IPS DF 4.7 (cell line): ENCODE measurements at regions not wholly inside any gene's neighbourhood (a gene's known extent, or its start where the extent isn't known, plus 50 kb on each side); places are given as distances from the start of the nearest gene placed in this dataset.

Experiments used
- DNase-seq: peaks from one replicate; pipeline ENCODE4 v3.0.0-alpha.2; 2013; ENCODE audit warnings: low spot score; ENCODE audit errors: extremely low read depth

DNA sequence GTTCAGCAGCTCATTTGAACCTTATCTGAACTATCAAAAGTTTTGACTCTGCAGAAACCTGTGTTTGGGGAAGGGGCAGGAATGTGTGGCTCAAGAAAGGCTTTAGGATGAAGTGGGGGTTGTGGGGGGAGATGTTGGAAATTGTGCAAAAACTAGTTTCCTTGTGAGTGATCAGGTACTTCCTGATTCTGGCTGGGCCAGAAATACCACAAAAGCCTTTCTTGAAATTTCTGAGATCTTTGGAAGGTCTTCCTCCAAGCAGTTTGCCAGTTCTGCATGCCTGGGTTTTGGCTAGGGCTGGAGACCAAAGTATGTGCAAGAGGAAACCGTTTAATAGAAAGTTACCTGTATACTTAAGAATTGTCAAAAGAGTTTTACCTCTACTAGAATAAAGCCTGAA is 116.6 kb downstream of the BMP2 start:
- no peak for DNase-seq

DNA sequence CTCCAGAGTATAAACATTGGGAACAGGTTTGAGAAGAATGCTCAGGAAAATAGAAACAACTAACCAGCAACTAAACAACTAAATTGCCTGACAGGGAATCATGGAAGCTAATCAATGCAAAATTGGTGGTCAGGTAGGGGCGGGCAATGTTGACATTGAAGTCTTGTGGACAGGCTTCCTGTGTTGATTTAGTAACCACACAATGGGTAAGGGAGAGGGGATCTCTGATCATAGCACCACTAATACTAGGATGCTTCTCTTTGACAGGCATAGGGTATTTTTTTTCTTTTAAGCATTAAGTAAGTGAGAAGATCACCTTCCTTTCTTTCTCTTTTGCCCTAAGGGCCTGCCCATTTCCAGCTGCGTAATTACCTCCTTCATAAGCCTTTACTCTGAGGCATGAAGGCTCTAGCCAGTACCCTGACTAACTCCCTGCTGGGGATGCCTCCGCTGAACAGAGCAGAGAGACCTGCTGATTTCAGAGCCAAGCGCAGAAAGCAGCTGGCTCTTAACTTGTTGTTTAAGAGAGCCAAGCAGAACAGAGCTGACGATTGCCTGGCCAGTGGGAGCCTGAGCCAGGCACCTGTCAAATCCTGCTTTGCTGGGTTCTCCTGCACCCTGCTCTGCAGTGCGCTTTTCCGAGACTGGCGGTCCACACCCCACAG is 118.7 kb downstream of the BMP2 start:
- DNase-seq, result no peak

DNA sequence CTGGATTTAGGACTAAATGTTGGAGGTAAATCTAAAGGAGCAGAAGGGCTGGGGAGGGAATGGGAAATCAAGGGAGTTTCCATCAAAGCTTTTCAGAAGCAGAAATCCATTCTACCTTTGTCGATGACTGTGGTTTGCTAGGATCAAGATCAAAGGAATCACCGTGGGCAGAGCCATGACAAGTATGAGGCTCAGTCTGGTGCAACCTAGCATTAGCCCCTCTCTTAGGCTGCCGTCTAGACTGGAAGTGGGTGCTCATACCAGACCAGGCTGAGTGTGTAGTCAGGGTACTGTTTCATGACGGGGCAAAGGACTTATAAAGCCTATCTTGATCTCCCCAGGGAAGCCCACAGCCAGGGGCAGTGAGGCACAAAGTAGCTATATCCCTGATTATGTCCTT is 120.5 kb downstream of the BMP2 start:
- DNase-seq, result no peak

DNA sequence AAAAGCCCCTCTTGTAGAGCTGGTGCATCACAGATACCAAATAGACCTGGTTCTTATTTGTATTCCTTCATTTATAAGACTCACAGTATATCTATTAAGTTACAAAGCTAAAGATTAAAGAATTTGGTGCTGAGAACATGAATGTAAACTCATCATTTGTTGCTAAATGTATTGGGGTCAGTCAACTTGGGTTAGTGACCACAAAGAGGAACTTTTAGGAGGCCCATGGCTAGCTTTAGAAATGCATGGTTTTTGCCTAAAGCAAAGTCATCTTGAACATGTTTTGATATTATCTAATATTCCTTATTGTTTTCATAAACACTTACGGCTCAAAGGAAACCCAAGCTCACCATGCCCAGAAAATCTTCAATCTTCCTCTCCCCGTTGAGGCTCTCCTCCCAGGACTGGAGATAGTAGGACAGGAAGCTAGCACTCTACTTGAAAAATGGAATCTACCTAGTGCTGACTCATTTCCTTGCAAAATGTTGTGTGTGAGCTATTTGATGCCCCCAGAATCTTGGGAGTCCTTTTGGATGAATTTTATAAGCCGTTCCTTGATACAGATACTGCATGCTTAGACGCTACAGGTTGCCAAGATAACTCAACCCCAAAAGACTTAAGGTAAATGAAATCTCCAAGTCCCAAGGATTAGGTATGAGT is 121.4 kb downstream of the BMP2 start:
- DNase-seq, result no peak

DNA sequence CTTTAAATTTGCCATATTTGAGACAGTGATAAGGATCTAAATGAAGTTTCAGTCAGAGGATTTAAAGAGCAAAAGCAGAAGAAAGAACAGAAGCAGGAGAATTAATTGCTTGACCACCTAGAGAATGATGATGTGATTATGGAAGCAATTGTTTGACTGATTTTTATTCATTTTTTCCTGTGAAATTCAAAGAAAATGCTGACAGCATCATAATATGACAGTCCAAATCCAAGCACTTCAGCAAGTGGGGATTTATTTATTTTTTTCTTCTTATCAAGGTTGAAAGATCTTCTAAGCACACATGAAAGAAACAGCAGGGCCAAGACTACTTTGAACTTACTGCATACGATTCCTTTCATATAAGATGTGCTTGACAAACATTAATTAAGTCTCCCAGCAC is 125.2 kb downstream of the BMP2 start:
- no peak for DNase-seq

DNA sequence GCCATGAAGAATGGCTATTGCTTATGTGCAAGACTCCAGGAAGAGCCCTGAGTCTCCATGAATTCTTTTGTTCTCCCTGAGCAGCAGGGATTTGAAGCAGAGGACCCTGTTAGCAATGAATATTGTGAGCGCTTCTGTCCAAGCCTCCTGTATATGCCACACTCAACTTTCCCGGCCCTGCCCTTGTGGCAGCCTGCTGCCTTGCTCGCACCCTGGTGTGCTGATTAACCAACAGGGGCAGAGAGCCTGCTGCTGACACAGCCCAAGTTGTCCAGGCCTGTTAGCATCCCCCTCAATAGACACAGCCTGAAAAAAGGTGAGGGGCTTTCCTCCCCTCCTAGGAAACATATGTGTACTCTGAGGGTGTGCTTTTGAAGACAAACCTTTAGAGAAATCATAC is 131.4 kb downstream of the BMP2 start:
- no peak for DNase-seq

DNA sequence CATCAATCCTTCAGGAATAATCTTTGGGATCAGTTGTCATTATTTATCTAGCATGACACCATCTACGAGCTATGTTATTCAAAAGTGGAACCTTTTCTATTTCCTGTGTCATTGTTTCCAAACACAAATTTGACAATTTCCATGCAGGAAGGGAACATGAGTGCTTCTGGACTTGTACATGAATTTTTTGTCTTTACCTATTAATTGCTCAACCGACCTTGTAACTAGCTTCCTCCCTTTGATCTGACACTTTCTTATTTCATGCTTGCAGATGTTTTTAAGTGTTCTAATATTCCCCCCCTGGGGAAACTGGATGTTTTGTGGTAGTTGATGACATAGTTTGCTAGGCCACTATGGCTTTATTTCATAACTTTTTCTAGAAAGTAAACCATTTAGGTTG is 139.4 kb downstream of the BMP2 start:
- DNase-seq, result no peak

DNA sequence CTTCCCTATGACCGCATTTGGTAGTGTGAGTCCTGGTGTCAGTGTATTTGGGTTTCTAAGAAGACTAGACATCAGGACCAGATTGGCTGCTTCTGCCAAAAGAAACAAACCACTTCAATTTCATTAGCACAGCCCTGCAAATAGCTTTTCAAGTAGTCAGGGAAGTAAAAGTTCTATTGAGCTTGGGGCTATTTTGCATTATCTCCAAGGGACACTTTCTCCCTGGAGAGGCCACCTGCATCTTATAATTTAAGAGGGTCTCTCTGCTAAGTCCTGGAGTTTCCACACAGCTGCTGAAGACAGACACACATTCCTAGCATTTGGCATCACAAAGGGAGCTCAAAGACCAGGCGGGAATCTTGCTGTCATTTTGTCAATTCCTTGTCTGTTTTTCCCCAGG is 141.2 kb downstream of the BMP2 start:
- DNase-seq, result peak; percentile 46

DNA sequence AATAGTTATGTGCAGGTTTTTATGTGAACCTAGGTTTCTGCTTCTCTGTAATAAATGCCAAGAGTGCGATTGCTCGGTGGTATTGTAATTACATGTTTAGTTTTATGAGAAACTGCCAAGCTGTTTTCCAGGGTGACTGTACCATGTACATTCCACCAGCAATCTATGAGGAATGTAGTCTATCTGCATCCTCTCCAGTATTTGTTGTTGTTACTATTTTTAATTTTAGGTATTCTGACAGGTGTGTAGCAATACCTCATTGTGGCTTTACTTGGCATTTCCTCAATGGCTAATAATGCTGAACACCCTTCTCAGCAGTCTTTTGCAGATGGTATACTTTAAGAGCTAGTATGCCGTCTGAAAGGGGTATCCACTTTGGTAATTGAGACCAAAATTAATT is 142.1 kb downstream of the BMP2 start:
- no peak for DNase-seq

DNA sequence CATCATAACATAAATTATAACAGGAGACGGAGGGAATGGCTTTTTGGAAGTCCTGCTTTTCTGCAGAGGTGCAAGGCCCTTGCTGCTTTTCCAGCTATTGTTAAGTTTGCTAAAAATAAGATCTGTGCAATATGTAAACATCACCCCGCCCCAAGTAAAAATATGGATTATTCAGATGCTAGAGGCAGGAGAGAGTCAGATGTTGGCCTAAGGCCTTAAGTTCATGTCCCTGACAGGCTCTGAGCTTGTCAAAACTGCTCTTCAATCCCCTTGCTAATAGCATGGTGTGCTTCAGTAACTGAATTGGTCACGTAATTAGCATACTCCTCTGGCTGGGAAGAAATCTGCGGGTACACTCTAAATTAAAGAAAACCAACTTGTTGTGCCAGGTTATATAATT is 147.5 kb downstream of the BMP2 start:
- no peak for DNase-seq

DNA sequence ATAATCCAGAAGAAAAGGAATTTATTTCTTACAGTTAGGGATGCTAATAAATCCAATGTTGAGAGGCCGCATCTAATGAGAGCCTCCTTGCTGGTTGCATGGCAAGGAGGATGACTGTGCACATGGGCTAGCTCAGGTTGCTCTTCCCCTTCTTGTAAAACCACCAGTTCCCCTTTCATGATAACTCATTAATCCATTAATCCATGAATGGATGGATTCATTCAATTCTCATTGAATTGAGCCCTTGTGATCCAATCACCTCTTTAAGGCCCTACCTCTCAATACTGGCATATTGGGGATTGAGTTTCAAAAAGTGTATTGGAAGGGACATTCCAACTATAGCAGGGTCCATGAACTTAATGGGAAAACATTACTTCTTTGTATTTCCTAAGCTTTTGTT is 149.5 kb downstream of the BMP2 start:
- DNase-seq, result no peak

DNA sequence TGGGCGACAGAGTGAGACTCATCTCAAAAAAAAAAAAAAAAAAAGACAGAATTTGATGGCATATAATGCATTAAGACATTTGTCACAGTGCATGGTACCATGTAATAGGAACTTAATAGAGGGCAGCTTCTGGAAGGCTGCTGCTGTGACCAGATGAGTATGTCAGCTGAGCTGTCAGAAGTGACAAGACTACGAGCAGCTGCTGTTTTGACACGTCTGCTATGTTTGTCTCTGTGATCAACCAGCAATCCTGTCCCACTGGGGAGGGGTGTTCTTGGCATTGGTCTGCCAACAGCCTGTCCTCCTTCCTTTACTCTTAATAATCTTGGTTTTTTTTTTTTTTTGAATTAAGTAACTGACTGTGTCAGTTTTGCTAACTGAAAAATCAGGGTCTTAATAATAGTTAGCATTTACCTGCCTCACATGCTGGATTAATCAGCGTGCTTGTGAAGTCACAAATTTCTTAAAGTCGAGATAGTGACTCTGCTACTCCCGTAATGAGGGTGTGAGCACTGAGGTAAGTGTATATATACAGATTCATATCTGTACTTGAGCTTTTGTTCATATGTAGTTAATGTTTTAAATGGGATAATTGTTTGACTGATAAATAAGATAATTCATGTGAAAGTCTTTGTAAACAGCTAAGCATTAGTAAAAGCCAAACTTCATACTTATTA is 152.4 kb downstream of the BMP2 start:
- DNase-seq, result no peak

DNA sequence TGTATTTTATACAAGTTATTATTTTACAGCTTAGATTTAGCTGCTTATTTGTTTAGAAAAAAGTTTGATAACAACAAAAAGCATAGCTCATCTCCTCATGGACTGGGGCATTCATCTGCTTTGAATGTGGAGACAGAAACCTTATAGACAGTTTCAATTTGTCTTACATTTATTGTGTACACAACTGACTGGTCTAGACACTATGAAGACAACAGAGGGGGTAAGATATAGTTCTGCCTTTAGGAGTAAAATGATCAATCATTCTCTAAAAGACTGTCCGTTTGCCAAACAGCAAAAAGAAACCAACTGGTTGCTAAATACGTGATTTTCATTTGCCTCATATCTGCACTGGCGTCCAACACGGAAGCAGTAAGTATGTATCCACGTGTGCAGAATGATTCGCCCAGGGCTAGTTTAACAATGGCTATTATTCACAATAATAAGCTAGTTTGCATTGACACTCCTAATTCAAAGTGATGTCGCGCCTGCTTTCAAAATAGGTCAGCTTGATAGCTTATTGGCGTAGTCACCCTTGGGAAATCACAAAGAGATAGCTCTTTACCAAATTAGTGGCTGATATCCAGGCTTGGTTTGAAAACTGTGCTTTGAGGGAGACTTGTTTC is 153.6 kb downstream of the BMP2 start:
- no peak for DNase-seq

DNA sequence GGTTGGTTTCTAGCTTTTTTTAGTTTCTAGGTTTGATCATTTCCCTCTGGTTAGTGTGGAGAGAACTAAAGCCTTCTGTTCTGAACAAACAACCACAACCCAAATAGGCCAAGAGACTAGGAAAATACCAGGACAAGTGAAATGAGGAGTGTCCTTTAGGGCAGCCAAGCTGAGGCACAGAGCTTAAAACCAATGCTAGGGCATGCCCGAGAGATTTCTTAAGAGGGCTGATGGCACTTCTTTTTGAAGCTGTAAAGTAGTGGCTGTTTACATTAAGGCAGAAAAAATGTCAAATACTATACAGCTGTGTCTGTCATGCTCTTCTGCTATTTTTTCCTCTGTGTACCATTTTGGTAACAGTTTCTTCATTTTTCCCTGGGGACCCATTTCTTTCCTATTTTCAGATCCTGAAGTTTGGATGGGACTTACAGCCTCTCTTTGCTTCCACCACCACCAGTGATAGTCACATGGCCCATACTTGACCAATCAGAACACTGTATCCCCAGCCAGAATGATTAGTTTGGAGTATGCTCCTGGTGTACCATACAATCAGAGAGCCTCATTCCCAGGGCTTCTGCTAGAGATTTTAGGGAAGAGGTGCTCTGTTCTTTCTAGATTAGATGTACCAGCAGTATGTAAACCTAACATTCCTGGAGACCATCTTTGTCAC is 154.4 kb downstream of the BMP2 start:
- DNase-seq, result no peak

DNA sequence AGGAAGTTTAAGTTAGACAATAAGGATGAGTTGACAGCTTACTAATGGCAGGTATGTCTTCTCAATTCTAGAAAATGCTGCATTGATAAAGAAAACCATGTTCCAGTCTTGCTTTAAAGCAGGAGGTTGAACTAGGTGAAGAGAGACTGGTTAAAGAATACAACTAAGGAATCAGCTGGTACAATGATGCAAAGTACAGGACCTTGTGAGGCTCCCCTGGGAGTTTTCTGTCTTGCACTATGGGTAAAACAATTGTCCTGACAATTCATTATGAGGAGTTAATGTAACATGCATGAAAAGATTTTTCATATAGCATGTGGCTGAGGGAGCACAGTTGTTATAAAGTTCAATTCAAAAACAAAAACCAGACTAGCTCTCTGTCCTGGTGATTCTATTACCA is 157.2 kb downstream of the BMP2 start:
- no peak for DNase-seq

DNA sequence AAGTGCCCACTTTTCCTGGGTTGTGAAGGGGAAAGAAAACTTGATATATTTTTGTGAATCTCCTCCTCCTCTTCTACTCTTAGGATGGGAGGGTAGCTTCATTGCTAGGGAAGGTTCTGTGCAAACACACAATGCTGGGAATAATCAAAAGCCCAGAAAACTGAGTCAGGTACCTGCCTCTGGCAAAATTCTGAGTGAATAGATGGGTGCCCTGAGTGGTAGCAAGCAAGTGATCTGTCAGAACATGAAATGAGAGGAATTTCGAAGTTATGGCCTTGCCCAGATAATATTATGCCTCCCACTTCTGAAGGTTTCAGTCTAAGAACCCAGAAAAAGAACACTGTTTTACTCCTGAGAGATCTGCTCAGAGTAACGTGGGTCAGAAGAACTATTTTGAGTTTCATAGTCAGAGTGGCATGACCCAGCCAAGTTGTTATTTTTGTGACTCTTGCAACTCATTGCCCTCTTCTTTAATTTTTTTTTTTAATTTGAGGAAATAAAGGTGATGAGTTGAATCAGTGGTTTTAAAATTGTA is 158.3 kb downstream of the BMP2 start:
- no peak for DNase-seq

DNA sequence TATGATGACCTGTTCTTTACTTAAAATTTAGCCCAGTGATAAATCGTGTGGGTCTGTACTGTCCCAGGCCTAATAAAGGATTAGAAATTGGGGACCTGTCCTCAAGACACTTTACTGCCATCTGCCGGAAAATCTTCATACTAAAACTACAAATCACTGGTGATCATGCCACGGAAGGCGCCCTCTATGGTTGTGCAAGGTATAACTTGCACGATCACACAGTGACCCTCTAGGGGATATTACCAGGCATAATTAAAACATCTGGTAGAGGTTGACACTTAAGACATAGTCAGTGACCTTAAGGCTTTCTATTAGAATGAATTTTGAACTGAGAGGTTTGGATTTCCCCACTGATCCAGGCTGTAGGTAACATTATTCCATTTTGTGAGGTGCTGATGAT is 172.6 kb downstream of the BMP2 start:
- DNase-seq, result peak; percentile 46

DNA sequence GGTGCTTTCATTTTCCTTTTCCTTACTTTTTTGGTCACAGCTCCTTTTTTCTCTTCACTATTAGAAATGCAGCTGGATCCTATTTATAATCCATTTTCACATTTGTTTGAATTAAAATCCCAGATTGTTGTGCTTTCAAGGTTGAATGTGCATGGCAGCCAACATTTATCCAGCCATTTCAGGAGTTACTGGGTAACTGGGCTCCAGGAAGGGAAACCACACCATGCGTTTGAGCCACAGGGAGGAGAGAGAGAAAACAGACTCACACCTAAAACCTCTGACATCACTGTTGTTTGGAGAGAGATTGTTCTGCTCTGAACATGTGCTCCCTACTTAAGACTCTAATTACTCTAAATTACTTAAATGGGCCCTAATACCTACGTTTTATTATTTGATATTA is 173.4 kb downstream of the BMP2 start:
- no peak for DNase-seq

DNA sequence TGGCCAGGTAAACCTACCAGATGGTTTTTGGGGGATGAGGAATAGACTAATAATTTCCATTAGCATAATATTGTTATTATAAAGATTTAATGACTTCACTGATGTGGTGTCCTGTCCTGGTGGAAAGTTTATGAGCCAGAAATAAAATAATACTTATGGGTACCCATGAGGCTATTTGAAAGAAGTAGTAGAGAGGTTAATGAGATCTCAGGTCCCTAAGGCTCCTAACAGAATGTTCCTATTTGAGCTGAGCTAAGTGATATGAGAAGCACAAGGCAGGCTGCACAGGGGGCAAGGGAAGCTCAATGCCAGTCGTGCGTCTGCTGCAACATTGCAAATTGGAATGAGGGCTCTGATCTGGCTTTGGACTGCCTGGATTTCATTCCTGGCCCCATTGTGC is 174.1 kb downstream of the BMP2 start:
- no peak for DNase-seq

DNA sequence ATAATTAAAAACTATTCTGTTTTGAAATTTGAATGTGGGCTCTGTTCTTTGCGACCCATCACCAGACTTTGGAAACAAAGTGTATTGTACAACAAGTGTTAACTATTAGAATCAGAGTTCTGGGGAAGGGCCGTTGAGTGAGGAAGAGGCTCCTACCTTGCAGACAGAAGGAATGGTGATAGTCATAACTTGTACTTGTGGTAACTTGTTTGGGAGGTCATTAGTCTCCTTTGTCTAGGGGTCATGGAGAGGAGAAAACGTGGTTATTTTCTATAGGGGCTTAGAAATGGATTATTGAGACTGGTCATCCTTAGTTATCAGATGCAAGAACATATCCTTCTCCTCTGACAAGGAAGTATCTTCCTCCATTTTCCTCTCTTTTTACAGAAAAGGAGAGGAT is 174.8 kb downstream of the BMP2 start:
- no peak for DNase-seq

DNA sequence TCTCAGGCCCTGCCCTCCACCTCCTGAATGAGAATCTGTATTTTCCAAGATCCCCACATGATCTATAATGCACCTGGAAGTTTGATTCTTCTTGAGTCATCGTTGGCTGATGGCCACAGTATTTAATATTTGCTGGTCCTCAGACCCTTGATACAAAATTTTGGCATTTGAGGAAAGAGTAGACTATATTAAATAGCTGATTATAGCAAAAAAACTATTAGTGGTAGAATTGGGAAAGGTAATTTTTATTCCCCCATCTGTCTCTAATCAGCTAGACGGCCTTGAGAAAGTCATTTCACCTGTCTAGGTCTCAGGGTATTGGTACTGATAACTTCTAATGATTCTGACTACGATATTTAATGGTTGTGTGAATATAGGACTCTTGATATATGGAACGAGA is 176.8 kb downstream of the BMP2 start:
- DNase-seq, result no peak

DNA sequence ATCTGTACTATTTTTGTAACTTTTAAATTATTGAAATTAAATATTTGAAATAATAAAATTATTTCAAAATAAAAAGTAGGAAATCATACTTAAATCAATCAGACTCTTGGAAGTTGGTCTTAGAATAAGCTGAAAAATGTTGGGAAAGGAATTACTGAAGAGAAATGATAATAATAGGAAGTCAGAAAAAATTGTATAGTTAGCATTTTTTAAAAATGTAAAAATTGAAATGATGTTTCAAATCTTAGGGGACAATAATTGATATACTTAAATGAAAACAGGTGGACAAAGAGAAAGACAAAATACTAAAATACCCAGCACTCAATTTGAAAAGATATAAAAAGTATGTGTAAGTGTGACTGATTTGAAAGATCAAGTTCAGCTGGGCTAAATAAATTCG is 186.1 kb downstream of the BMP2 start:
- no peak for DNase-seq
